IMR-90 (cell line): ENCODE measurements at regions not wholly inside any gene's neighbourhood (a gene's known extent, or its start where the extent isn't known, plus 50 kb on each side); places are given as distances from the start of the nearest gene placed in this dataset.

ENCODE experiments used
- ATAC-seq: fragments of 200-7000 bp; cut with Tn5 transposase; 2 replicates; pipeline ENCODE4 v1.9.1; 2020; ENCODE audit warnings: low read depth, mild to moderate bottlenecking, moderate library complexity
- BruUV-seq: library from RNA; stranded (reverse); fragments of 400-500 nt; replicated peaks from 2 replicates; lab custom pipeline; 2021; lab: Mats Ljungman, UMichigan
- CTCF ChIA-PET: fragments of 300-600 bp; formaldehyde crosslinking; extraction: SDS; loops from one replicate; lab custom pipeline; 2021; ENCODE audit warnings: antibody characterized with exemption; lab: Yijun Ruan, JAX
- POLR2A ChIA-PET: fragments of 300-600 bp; sonication (Branson Sonifier 250); formaldehyde crosslinking; loops from one replicate; lab custom pipeline; 2022; ENCODE audit warnings: antibody characterized with exemption; ENCODE audit not compliant: unreplicated experiment; lab: Charles Lee
- DNase-seq: peaks from one replicate; pipeline ENCODE4 v3.0.0; 2013
- H2AFZ ChIP-seq: replicated peaks from 2 replicates; pipeline ENCODE3; 2013; ENCODE audit warnings: low read length, mild to moderate bottlenecking; ENCODE audit not compliant: poor library complexity
- H2AK5ac ChIP-seq: 2 replicates; pipeline ENCODE4 v1.6.1; 2013; ENCODE audit warnings: low read depth, low read length, inconsistent platforms
- H2AK9ac ChIP-seq: replicated peaks from 2 replicates; pipeline ENCODE3; 2013; ENCODE audit warnings: mild to moderate bottlenecking, low read depth, low read length, moderate library complexity; ENCODE audit not compliant: poor library complexity
- H2BK120ac ChIP-seq: 2 replicates; pipeline ENCODE4 v1.6.1; 2013; ENCODE audit warnings: low read depth, low read length, inconsistent platforms
- H2BK15ac ChIP-seq: 3 replicates; pipeline ENCODE4 v1.6.1; 2013; ENCODE audit warnings: low read depth, low read length, inconsistent platforms
- H2BK20ac ChIP-seq: 2 replicates; pipeline ENCODE4 v1.6.1; 2013; ENCODE audit warnings: low read depth, mild to moderate bottlenecking, inconsistent platforms, low read length, moderate library complexity
- H2BK5ac ChIP-seq: 2 replicates; pipeline ENCODE4 v1.6.1; 2013; ENCODE audit warnings: mild to moderate bottlenecking, low read depth, low read length, inconsistent platforms; ENCODE audit not compliant: poor library complexity, severe bottlenecking
- H3K14ac ChIP-seq: replicated peaks from 2 replicates; pipeline ENCODE4 v1.6.1; 2013; ENCODE audit warnings: low read depth, low read length, inconsistent platforms
- H3K18ac ChIP-seq: 2 replicates; pipeline ENCODE4 v1.6.1; 2013; ENCODE audit warnings: low read depth, low read length, control low read depth
- H3K23ac ChIP-seq: 2 replicates; pipeline ENCODE4 v1.6.1; 2013; ENCODE audit warnings: low read depth, low read length, inconsistent platforms
- H3K27ac ChIP-seq: 2 replicates; pipeline ENCODE4 v1.5.1; 2013; ENCODE audit warnings: mild to moderate bottlenecking, control low read depth, low read length; ENCODE audit not compliant: insufficient read depth
- H3K27me3 ChIP-seq: 2 replicates; pipeline ENCODE4 v1.6.1; 2013; ENCODE audit warnings: low read length; ENCODE audit not compliant: control insufficient read depth, insufficient read depth
- H3K36me3 ChIP-seq: 2 replicates; pipeline ENCODE4 v1.6.1; 2013; ENCODE audit warnings: low read length, mixed read lengths; ENCODE audit not compliant: control insufficient read depth, insufficient read depth
- H3K4ac ChIP-seq: 2 replicates; pipeline ENCODE4 v1.6.1; 2013; ENCODE audit warnings: low read depth, low read length, inconsistent platforms
- H3K4me1 ChIP-seq: 2 replicates; pipeline ENCODE4 v1.6.1; 2013; ENCODE audit warnings: low read length, mixed read lengths; ENCODE audit not compliant: control insufficient read depth, insufficient read depth
- H3K4me2 ChIP-seq: 2 replicates; pipeline ENCODE4 v1.6.1; 2013; ENCODE audit warnings: low read depth, mild to moderate bottlenecking, control low read depth, low read length, moderate library complexity
- H3K4me3 ChIP-seq: 2 replicates; pipeline ENCODE4 v1.5.1; 2013; ENCODE audit warnings: low read depth, mild to moderate bottlenecking, control low read depth, low read length, moderate library complexity; ENCODE audit not compliant: insufficient read depth
- H3K56ac ChIP-seq: 2 replicates; pipeline ENCODE4 v1.6.1; 2013; ENCODE audit warnings: low read length, inconsistent platforms; ENCODE audit not compliant: insufficient read depth; ENCODE audit errors: extremely low read depth
- H3K79me1 ChIP-seq, 2 experiments: 2 replicates each; pipeline ENCODE4 v1.6.1; 2013; ENCODE audit warnings: low read length in 2 of 2, inconsistent platforms in 1 of 2, low read depth in 1 of 2
- H3K9ac ChIP-seq: 2 replicates; pipeline ENCODE4 v1.6.1; 2013; ENCODE audit warnings: low read depth, low read length, control low read depth
- H3K9me1 ChIP-seq: 2 replicates; pipeline ENCODE4 v1.6.1; 2013; ENCODE audit warnings: low read length, inconsistent platforms; ENCODE audit not compliant: insufficient read depth
- H3K9me3 ChIP-seq: 2 replicates; pipeline ENCODE4 v1.6.1; 2013; ENCODE audit warnings: low read length; ENCODE audit not compliant: control insufficient read depth, insufficient read depth
- H4K20me1 ChIP-seq: 2 replicates; pipeline ENCODE4 v1.6.1; 2013; ENCODE audit warnings: low read length, inconsistent platforms; ENCODE audit not compliant: insufficient read depth
- H4K5ac ChIP-seq: 2 replicates; pipeline ENCODE4 v1.6.1; 2013; ENCODE audit warnings: mild to moderate bottlenecking, low read depth, low read length, control low read depth
- H4K8ac ChIP-seq, 2 experiments: 2 replicates each; pipeline ENCODE4 v1.6.1; 2013; ENCODE audit warnings: low read depth in 2 of 2, low read length in 2 of 2, control low read depth in 1 of 2, inconsistent platforms in 1 of 2
- H4K91ac ChIP-seq: 2 replicates; pipeline ENCODE4 v1.6.1; 2013; ENCODE audit warnings: low read depth, low read length, inconsistent platforms; ENCODE audit not compliant: insufficient read depth
- BHLHE40 ChIP-seq: fragments of 150-350 bp; IDR thresholded peaks from 2 replicates; pipeline ENCODE4 v1.6.1; 2016; ENCODE audit warnings: mild to moderate bottlenecking, low read depth, low read length
- CEBPB ChIP-seq: IDR thresholded peaks from 2 replicates; pipeline ENCODE4 v1.6.1; 2012; ENCODE audit warnings: low read depth, low read length, improper control_type of control experiment
- CHD1 ChIP-seq: IDR thresholded peaks from 2 replicates; pipeline ENCODE4 v1.6.1; 2012; ENCODE audit warnings: low read depth, low read length, improper control_type of control experiment
- FOS ChIP-seq: fragments of 150-350 bp; IDR thresholded peaks from 2 replicates; pipeline ENCODE4 v1.6.1; 2016; ENCODE audit warnings: low read depth, low read length
- MAFK ChIP-seq: IDR thresholded peaks from 2 replicates; pipeline ENCODE4 v1.6.1; 2012; ENCODE audit warnings: low read depth, low read length, improper control_type of control experiment
- MAZ ChIP-seq: IDR thresholded peaks from 2 replicates; pipeline ENCODE4 v1.6.1; 2012; ENCODE audit warnings: low read depth, mild to moderate bottlenecking, low read length, improper control_type of control experiment, moderate library complexity, borderline replicate concordance
- MXI1 ChIP-seq: IDR thresholded peaks from 2 replicates; pipeline ENCODE4 v1.6.1; 2012; ENCODE audit warnings: low read depth, mild to moderate bottlenecking, low read length, moderate library complexity, borderline replicate concordance
- NFE2L2 ChIP-seq: fragments of 150-350 bp; IDR thresholded peaks from 2 replicates; pipeline ENCODE4 v1.6.1; 2016; ENCODE audit warnings: low read depth, mild to moderate bottlenecking, low read length
- POLR2A ChIP-seq: IDR thresholded peaks from 2 replicates; pipeline ENCODE4 v1.6.1; 2012; ENCODE audit warnings: mild to moderate bottlenecking, low read depth, low read length
- RAD21 ChIP-seq: IDR thresholded peaks from 2 replicates; pipeline ENCODE4 v1.6.1; 2012; ENCODE audit warnings: low read length, improper control_type of control experiment
- RCOR1 ChIP-seq: IDR thresholded peaks from 2 replicates; pipeline ENCODE4 v1.6.1; 2012; ENCODE audit warnings: mild to moderate bottlenecking, low read length, improper control_type of control experiment; ENCODE audit not compliant: insufficient replicate concordance
- RFX5 ChIP-seq: IDR thresholded peaks from 2 replicates; pipeline ENCODE4 v1.8.0; 2012; ENCODE audit warnings: low read depth, mild to moderate bottlenecking, low read length, moderate library complexity
- SMC3 ChIP-seq: fragments of 150-350 bp; IDR thresholded peaks from 2 replicates; pipeline ENCODE4 v1.6.1; 2016; ENCODE audit warnings: low read depth, mild to moderate bottlenecking, antibody characterized with exemption, low read length, moderate library complexity
- WGBS, 2 experiments: methylation state at CpG; one replicate each; pipeline versions ENCODE4 v1.1.5 to v1.1.7; 2013; ENCODE audit warnings: missing lambda C conversion rate in 2 of 2; ENCODE audit not compliant: insufficient read length in 1 of 2; ENCODE audit errors: extremely low coverage in 2 of 2; 5-methylcytosine and 5-hydroxymethylcytosine counted together
- dilution Hi-C: fragments of 300-500 bp; cut with HindIII; formaldehyde crosslinking; loops from one replicate; pipeline ENCODE4 v1.14.3; 2018; ENCODE audit warnings: low sequenced_read_pairs; ENCODE audit not compliant: unreplicated experiment
- in situ Hi-C: fragments of 300-500 bp; cut with MboI; formaldehyde crosslinking; loops from 3 replicates; pipeline ENCODE4 v1.14.3; 2019; ENCODE audit warnings: low sequenced_read_pairs, inconsistent platforms, mixed read lengths
- intact Hi-C: fragments of 100-400 bp; cut with micrococcal nuclease; formaldehyde crosslinking; loops from 2 replicates; pipeline ENCODE4 v1.10.0; 2022
- TF ChIP-seq, protein P1 (sequence below): conservative IDR thresholded peaks from 2 replicates; pipeline ENCODE4 v1.5.1; 2012; ENCODE audit warnings: mild to moderate bottlenecking, low read depth, low read length, improper control_type of control experiment
- TF ChIP-seq, protein P2 (sequence below): fragments of 150-350 bp; IDR thresholded peaks from 2 replicates; pipeline ENCODE4 v1.6.1; 2016; ENCODE audit warnings: low read depth, mild to moderate bottlenecking, low read length, moderate library complexity, borderline replicate concordance
- TF ChIP-seq, protein P3 (sequence below): fragments of 150-350 bp; IDR thresholded peaks from 2 replicates; pipeline ENCODE4 v1.6.1; 2017; ENCODE audit warnings: mild to moderate bottlenecking, antibody characterized with exemption, low read length, low read depth

DNA sequence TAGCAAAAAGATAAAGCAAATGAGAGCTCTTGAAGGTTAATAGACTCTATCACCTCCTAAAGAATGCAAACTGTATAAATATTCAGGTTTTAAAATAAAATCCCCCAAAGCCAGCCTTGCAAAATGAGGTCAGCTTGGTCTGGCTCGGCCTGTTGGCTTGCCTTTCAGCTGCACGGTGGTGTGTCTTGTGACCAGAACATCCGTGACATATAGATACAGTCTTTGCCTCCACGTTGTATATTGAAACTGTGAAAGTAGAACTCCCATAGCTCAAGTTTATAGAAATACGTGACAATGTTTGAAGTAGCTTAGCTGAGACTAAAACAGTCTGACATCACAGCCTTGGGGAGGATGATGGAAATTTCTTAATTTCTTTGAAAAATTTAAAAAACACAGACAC is 236.6 kb upstream of the MYOCD start:
- Histone ChIP-seq H3K14ac (no peak overlapping the region), H4K20me1 (no peaks in the 10 kb centered on the region), H2AK9ac (no peak overlapping the region), H3K4me3 (no peak overlapping the region), H4K8ac (no peak overlapping the region), H3K23ac (no peak overlapping the region), H2AK5ac (no peak overlapping the region), H2AFZ (no peak overlapping the region), H2BK15ac (no peak overlapping the region), H3K79me1 (no peaks in the 10 kb centered on the region), H3K9me1 (peaks cover 3% of the 10 kb centered on the region; the same call in 1 of the 2 replicates), H3K27ac (no peak overlapping the region), H2BK20ac (no peak overlapping the region), H2BK5ac (no peak overlapping the region), H3K4me1 (peaks cover 3% of the 10 kb centered on the region; the same call in 1 of the 2 replicates), H3K56ac (no peak overlapping the region), H4K5ac (no peak overlapping the region), H4K91ac (no peak overlapping the region), H2BK120ac (no peak overlapping the region), H3K36me3 (no peaks in the 10 kb centered on the region), H3K9me3 (peaks cover under 1% of the 10 kb centered on the region; the same call in 1 of the 2 replicates), H3K4ac (no peak overlapping the region), H3K18ac (no peak overlapping the region), H3K4me2 (no peak overlapping the region; the same call in 1 of the 2 replicates), H3K9ac (no peak overlapping the region), H3K27me3 (no peaks in the 10 kb centered on the region)
- TF ChIP-seq CEBPB (no peak), MXI1 (no peak), MAZ (no peak), CHD1 (no peak), BHLHE40 (no peak), RAD21 (no peak), NFE2L2 (no peak), SMC3 (no peak), MAFK (no peak), FOS (no peak), RCOR1 (no peak), RFX5 (no peak), POLR2A (no peak)
- TF ChIP-seq, protein P1, sequence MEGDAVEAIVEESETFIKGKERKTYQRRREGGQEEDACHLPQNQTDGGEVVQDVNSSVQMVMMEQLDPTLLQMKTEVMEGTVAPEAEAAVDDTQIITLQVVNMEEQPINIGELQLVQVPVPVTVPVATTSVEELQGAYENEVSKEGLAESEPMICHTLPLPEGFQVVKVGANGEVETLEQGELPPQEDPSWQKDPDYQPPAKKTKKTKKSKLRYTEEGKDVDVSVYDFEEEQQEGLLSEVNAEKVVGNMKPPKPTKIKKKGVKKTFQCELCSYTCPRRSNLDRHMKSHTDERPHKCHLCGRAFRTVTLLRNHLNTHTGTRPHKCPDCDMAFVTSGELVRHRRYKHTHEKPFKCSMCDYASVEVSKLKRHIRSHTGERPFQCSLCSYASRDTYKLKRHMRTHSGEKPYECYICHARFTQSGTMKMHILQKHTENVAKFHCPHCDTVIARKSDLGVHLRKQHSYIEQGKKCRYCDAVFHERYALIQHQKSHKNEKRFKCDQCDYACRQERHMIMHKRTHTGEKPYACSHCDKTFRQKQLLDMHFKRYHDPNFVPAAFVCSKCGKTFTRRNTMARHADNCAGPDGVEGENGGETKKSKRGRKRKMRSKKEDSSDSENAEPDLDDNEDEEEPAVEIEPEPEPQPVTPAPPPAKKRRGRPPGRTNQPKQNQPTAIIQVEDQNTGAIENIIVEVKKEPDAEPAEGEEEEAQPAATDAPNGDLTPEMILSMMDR = no peak
- TF ChIP-seq, protein P2, sequence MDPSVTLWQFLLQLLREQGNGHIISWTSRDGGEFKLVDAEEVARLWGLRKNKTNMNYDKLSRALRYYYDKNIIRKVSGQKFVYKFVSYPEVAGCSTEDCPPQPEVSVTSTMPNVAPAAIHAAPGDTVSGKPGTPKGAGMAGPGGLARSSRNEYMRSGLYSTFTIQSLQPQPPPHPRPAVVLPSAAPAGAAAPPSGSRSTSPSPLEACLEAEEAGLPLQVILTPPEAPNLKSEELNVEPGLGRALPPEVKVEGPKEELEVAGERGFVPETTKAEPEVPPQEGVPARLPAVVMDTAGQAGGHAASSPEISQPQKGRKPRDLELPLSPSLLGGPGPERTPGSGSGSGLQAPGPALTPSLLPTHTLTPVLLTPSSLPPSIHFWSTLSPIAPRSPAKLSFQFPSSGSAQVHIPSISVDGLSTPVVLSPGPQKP = no peak
- TF ChIP-seq, protein P3, sequence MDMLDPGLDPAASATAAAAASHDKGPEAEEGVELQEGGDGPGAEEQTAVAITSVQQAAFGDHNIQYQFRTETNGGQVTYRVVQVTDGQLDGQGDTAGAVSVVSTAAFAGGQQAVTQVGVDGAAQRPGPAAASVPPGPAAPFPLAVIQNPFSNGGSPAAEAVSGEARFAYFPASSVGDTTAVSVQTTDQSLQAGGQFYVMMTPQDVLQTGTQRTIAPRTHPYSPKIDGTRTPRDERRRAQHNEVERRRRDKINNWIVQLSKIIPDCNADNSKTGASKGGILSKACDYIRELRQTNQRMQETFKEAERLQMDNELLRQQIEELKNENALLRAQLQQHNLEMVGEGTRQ = no peak
- dilution Hi-C loops = no loop called here
- ChIA-PET CTCF (no interaction called here), POLR2A (no interaction called here)
- ATAC-seq (no peak; the same call in 1 of the 2 replicates), DNase-seq (no peak)
- intact Hi-C loops = no loop called here
- in situ Hi-C loops = no loop called here
- WGBS, 2 experiments = no CpG with 5 or more reads among the region's 5 CpGs
- no TSS peak for BruUV-seq
